SK-N-SH (cell line): ENCODE measurements at regions not wholly inside any gene's neighbourhood (a gene's known extent, or its start where the extent isn't known, plus 50 kb on each side); places are given as distances from the start of the nearest gene placed in this dataset.

Experiments
- CTCF ChIA-PET: fragments of 300-600, 350-600 bp; formaldehyde crosslinking; extraction: SDS; loops from one replicate; lab custom pipeline; 2021; lab: Yijun Ruan, JAX
- POLR2A ChIA-PET: fragments of 350-600 bp; sonication (Branson Sonifier 250); formaldehyde crosslinking; extraction: SDS; loops from one replicate; lab custom pipeline; 2020; ENCODE audit warnings: antibody characterized with exemption, inconsistent platforms; lab: Yijun Ruan, JAX
- DNase-seq: peaks from one replicate; pipeline ENCODE4 v3.0.0; 2012
- H2AFZ ChIP-seq: fragments of 200-600 bp; sonication (generic); 2 replicates; pipeline ENCODE4 v1.8.1; 2016; ENCODE audit warnings: antibody characterized with exemption, mild to moderate bottlenecking, low read depth
- H3F3A ChIP-seq: fragments of 200-600 bp; sonication (generic); replicated peaks from 2 replicates; pipeline ENCODE3; 2016; ENCODE audit warnings: antibody characterized with exemption, mild to moderate bottlenecking; ENCODE audit not compliant: insufficient read depth
- H3K27ac ChIP-seq, 2 experiments: fragments of 200-500 bp in 1 of 2; fragments of 200-600 bp in 1 of 2; sonication (Bioruptor generic) in 1 of 2; sonication (generic), shearing (Covaris generic) in 1 of 2; 2 replicates each; pipeline versions ENCODE4 v1.5.1 to v1.6.1; 2014 to 2016; ENCODE audit warnings: low read depth in 2 of 2, inconsistent platforms in 1 of 2, low read length in 1 of 2, mild to moderate bottlenecking in 1 of 2, mixed read lengths in 1 of 2
- H3K27me3 ChIP-seq: fragments of 200-600 bp; sonication (generic), shearing (Covaris generic); 2 replicates; pipeline ENCODE4 v1.6.1; 2016; ENCODE audit warnings: mixed run types; ENCODE audit not compliant: insufficient read depth
- H3K36me3 ChIP-seq, 2 experiments: fragments of 200-500 bp in 1 of 2; fragments of 200-600 bp in 1 of 2; sonication (Bioruptor generic) in 1 of 2; sonication (generic) in 1 of 2; replicated peaks in 1 of 2; 2 replicates each; pipeline versions ENCODE3 to v1.5.1; 2014 to 2016; ENCODE audit warnings: low read length in 1 of 2, mild to moderate bottlenecking in 1 of 2; ENCODE audit not compliant: insufficient read depth in 2 of 2, control insufficient read depth in 1 of 2
- H3K4me1 ChIP-seq, 2 experiments: fragments of 200-500 bp in 1 of 2; fragments of 200-600 bp in 1 of 2; sonication (Bioruptor generic) in 1 of 2; sonication (generic), shearing (Covaris generic) in 1 of 2; 2 replicates each; pipeline versions ENCODE4 v1.5.1 to v1.6.1; 2014 to 2016; ENCODE audit warnings: low read depth in 1 of 2, low read length in 1 of 2, mixed run types in 1 of 2; ENCODE audit not compliant: insufficient read depth in 2 of 2, control insufficient read depth in 1 of 2
- H3K4me2 ChIP-seq: fragments of 200-600 bp; sonication (generic), shearing (Covaris generic); 2 replicates; pipeline ENCODE4 v1.6.1; 2017; ENCODE audit warnings: mixed run types
- H3K4me3 ChIP-seq, 2 experiments: fragments of 200-500 bp in 1 of 2; fragments of 200-600 bp in 1 of 2; sonication (Bioruptor generic) in 1 of 2; sonication (generic), shearing (Covaris generic) in 1 of 2; 2 replicates each; pipeline versions ENCODE4 v1.5.1 to v1.8.1; 2014 to 2016; ENCODE audit warnings: low read depth in 2 of 2, inconsistent platforms in 1 of 2, low read length in 1 of 2, mild to moderate bottlenecking in 1 of 2, mixed read lengths in 1 of 2, moderate library complexity in 1 of 2
- H3K79me2 ChIP-seq: fragments of 200-600 bp; sonication (generic); 2 replicates; pipeline ENCODE4 v1.8.1; 2017; ENCODE audit warnings: mild to moderate bottlenecking; ENCODE audit not compliant: insufficient read depth
- H3K9ac ChIP-seq: fragments of 200-600 bp; sonication (generic); 2 replicates; pipeline ENCODE4 v1.6.1; 2017; ENCODE audit warnings: mixed run types
- H3K9me2 ChIP-seq: fragments of 200-600 bp; sonication (generic); 2 replicates; pipeline ENCODE4 v1.6.1; 2017; ENCODE audit warnings: mixed run types
- H3K9me3 ChIP-seq: fragments of 200-600 bp; sonication (generic); 2 replicates; pipeline ENCODE4 v1.6.1; 2017; ENCODE audit warnings: mixed run types, mild to moderate bottlenecking, moderate library complexity
- H4K20me1 ChIP-seq: fragments of 200-600 bp; sonication (generic); 2 replicates; pipeline ENCODE4 v1.6.1; 2017; ENCODE audit warnings: mild to moderate bottlenecking, mixed run types; ENCODE audit not compliant: insufficient read depth
- ELF1 ChIP-seq: IDR thresholded peaks from 2 replicates; pipeline ENCODE4 v1.4.0; 2012
- EP300 ChIP-seq, 2 experiments: IDR thresholded peaks; 2 replicates each; pipeline versions ENCODE4 v1.4.0 to v1.6.1; 2012; ENCODE audit warnings: borderline replicate concordance in 1 of 2, low read depth in 1 of 2, low read length in 1 of 2
- EZH2phosphoT487 ChIP-seq: fragments of 200-600 bp; sonication (generic); IDR thresholded peaks from 2 replicates; pipeline ENCODE4 v1.6.1; 2017; ENCODE audit warnings: low read depth, mixed run types, mild to moderate bottlenecking, antibody characterized with exemption, moderate library complexity, borderline replicate concordance
- FOSL2 ChIP-seq: IDR thresholded peaks from 2 replicates; pipeline ENCODE4 v1.4.0; 2012; ENCODE audit warnings: low read depth, mild to moderate bottlenecking, moderate library complexity, borderline replicate concordance
- FOXM1 ChIP-seq: IDR thresholded peaks from 2 replicates; pipeline ENCODE4 v1.4.0; 2012; ENCODE audit warnings: low read depth, mild to moderate bottlenecking
- GABPA ChIP-seq: IDR thresholded peaks from 2 replicates; pipeline ENCODE4 v1.4.0; 2012; ENCODE audit warnings: low read depth, mild to moderate bottlenecking
- MXI1 ChIP-seq: IDR thresholded peaks from 2 replicates; pipeline ENCODE4 v1.6.1; 2012; ENCODE audit warnings: mild to moderate bottlenecking, low read depth, low read length, improper control_type of control experiment
- NFIC ChIP-seq: IDR thresholded peaks from 2 replicates; pipeline ENCODE4 v1.4.0; 2012; ENCODE audit warnings: borderline replicate concordance
- POLR2AphosphoS5 ChIP-seq: IDR thresholded peaks from 2 replicates; pipeline ENCODE4 v1.6.1; 2012; ENCODE audit warnings: low read depth, low read length
- RAD21 ChIP-seq: IDR thresholded peaks from 2 replicates; pipeline ENCODE4 v1.6.1; 2012; ENCODE audit warnings: mild to moderate bottlenecking, low read length
- RCOR1 ChIP-seq: fragments of 150-350 bp; IDR thresholded peaks from 2 replicates; pipeline ENCODE4 v1.6.1; 2017; ENCODE audit warnings: antibody characterized with exemption, low read length
- RFX5 ChIP-seq: IDR thresholded peaks from 2 replicates; pipeline ENCODE4 v1.6.1; 2012; ENCODE audit warnings: mild to moderate bottlenecking, improper control_type of control experiment, low read length
- RXRA ChIP-seq: IDR thresholded peaks from 2 replicates; pipeline ENCODE4 v1.4.0; 2012; ENCODE audit warnings: low read depth, mild to moderate bottlenecking, borderline replicate concordance
- SIN3A ChIP-seq: IDR thresholded peaks from 2 replicates; pipeline ENCODE4 v1.6.1; 2012; ENCODE audit warnings: low read depth, mild to moderate bottlenecking, low read length, moderate library complexity, borderline replicate concordance
- TCF12 ChIP-seq: IDR thresholded peaks from 2 replicates; pipeline ENCODE4 v1.4.0; 2012
- USF1 ChIP-seq: IDR thresholded peaks from 2 replicates; pipeline ENCODE4 v1.4.0; 2012; ENCODE audit warnings: low read depth, borderline replicate concordance
- YY1 ChIP-seq: IDR thresholded peaks from 2 replicates; pipeline ENCODE4 v1.4.0; 2012; ENCODE audit warnings: low read depth, mild to moderate bottlenecking
- WGBS: methylation state at CpG from one replicate; pipeline ENCODE4 v1.1.6; 2017; ENCODE audit warnings: low lambda C conversion rate; 5-methylcytosine and 5-hydroxymethylcytosine counted together

DNA sequence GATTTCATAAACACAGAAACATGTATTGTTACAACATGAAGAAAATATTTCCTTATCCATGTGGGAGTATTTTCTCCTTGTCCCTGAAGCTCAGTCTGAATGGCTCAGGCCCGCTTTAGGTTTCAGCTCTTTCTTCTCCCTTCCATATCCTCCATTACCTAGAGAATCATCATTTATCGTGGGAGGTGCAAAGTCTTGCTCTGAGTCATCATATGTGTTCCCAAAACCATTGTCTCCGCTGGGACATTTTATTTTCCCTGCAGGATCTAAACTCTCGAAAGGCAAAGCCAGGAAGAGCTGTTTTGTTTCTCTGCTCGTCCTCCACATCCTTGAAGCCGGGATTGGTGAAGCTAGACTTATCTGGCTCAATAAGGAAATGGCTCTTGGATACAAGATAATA is 571.2 kb downstream of the EDEM1 start:
- DNase-seq, result no peak

DNA sequence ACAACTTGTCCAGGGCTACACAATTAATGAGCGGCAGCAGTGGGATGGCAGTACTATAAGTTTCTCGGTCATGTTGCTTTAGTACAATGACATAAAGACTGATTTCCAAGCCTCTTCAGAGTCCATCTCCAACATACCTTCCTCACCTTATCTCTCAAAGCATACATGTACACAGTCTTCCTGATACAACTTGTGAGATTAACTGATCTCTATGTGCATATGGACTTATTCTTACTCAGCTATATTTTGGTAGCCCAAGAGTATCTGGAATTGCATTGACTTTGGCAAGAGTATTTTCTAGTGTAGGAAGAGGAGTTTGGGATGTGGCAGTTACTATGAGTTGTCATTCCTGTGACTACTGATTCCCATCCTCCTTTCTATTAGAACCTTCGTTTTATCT is 575.0 kb downstream of the EDEM1 start:
- H3K4me3 ChIP-seq, result no peak overlapping the region
- DNase-seq, result no peak
- H2AFZ ChIP-seq, result no peak overlapping the region
- no peaks in the 10 kb centered on the region for H3K9me2 ChIP-seq
- no peak overlapping the region for H3K9ac ChIP-seq
- CTCF ChIA-PET, result no interaction called here
- H3K27ac ChIP-seq, result no peak overlapping the region
- TF ChIP-seq YY1, result no peak
- no peak for TF ChIP-seq NFIC
- no peak for TF ChIP-seq POLR2AphosphoS5
- no peak for TF ChIP-seq FOXM1
- TF ChIP-seq, all 33 proteins: peak for 0
- no peaks in the 10 kb centered on the region for H3K9me3 ChIP-seq
- H3K36me3 ChIP-seq, result no peaks in the 10 kb centered on the region
- 3% methylated on average over 3 of the region's 3 CpGs for WGBS
- POLR2A ChIA-PET, result no interaction called here
- no peaks in the 10 kb centered on the region for H3K79me2 ChIP-seq
- no peak overlapping the region for H3K4me2 ChIP-seq
- H3K4me1 ChIP-seq, result no peaks in the 10 kb centered on the region
- no peaks in the 10 kb centered on the region for H3K27me3 ChIP-seq
- H3F3A ChIP-seq, result no peaks in the 10 kb centered on the region
- no peaks in the 10 kb centered on the region for H4K20me1 ChIP-seq

More for the DNA sequence above, 571.2 kb downstream of the EDEM1 start:
- no peaks in the 10 kb centered on the region for H4K20me1 ChIP-seq
- no peaks in the 10 kb centered on the region for H3K27me3 ChIP-seq
- no peaks in the 10 kb centered on the region for H3K4me1 ChIP-seq
- H3K79me2 ChIP-seq, result no peaks in the 10 kb centered on the region
- H3K9ac ChIP-seq, result no peak overlapping the region
- H2AFZ ChIP-seq, result no peak overlapping the region
- WGBS, result 2% methylated on average over 6 of the region's 6 CpGs
- CTCF ChIA-PET, result no interaction called here
- no peak overlapping the region for H3K27ac ChIP-seq
- no peaks in the 10 kb centered on the region for H3F3A ChIP-seq
- H3K4me3 ChIP-seq, result no peak overlapping the region
- no peak overlapping the region for H3K4me2 ChIP-seq
- TF ChIP-seq ELF1 (no peak), TCF12 (no peak), EZH2phosphoT487 (no peak), YY1 (no peak), RCOR1 (no peak), SIN3A (no peak), RXRA (no peak)
- TF ChIP-seq, all 33 proteins: peak for 0
- POLR2A ChIA-PET, result no interaction called here
- Histone ChIP-seq H3K9me3 (no peaks in the 10 kb centered on the region), H3K36me3 (no peaks in the 10 kb centered on the region), H3K9me2 (no peaks in the 10 kb centered on the region)

- Histone ChIP-seq H3K4me1 (no peaks in the 10 kb centered on the region), H3K9ac (no peak overlapping the region), H3K27ac (no peak overlapping the region), H3K27me3 (no peaks in the 10 kb centered on the region), H4K20me1 (no peaks in the 10 kb centered on the region), H3K36me3 (no peaks in the 10 kb centered on the region), H3K4me2 (no peak overlapping the region), H3F3A (no peaks in the 10 kb centered on the region), H3K4me3 (no peak overlapping the region), H3K9me3 (no peaks in the 10 kb centered on the region), H3K9me2 (no peaks in the 10 kb centered on the region), H2AFZ (no peak overlapping the region), H3K79me2 (no peaks in the 10 kb centered on the region)
- no peak for TF ChIP-seq EP300 (IDR thresholded peaks at IDR 0.05; ENCODE audit: borderline replicate concordance in 1 of 2, low read depth in 1 of 2, low read length in 1 of 2)
- no peak for TF ChIP-seq ELF1
- TF ChIP-seq POLR2AphosphoS5, result no peak
- no peak for TF ChIP-seq MXI1
- TF ChIP-seq RAD21, result no peak
- no peak for TF ChIP-seq RFX5
- no peak for TF ChIP-seq GABPA
- no peak for TF ChIP-seq FOSL2
- no peak for TF ChIP-seq TCF12
- TF ChIP-seq USF1, result no peak
- 0% methylated on average over 1 of the region's 1 CpG for WGBS
- CTCF ChIA-PET, result interaction anchor here (0.6 kb wide), 1 partner anchor 163 kb away, joined by 3 read pairs; no protein-coding TSS in a partner anchor
- no peak for DNase-seq
- POLR2A ChIA-PET, result no interaction called here
Measured at GRCh38 chr3:5766848-5767247, 579.3 kb downstream of the EDEM1 start.
